ENCODE measurements at regions not wholly inside any gene's neighbourhood (a gene's known extent, or its start where the extent isn't known, plus 50 kb on each side); places are given as distances from the start of the nearest gene placed in this dataset.

- Histone ChIP-seq H3K4me3 (ENCODE audit: extremely low read depth in 1 of 4, insufficient read depth in 2 of 4, low read depth in 3 of 4, low read length in 4 of 4) (no peak overlapping the region), H3K23me2 (ENCODE audit: low read depth, low read length) (no peaks in the 10 kb centered on the region), H2BK5ac (ENCODE audit: low read depth, low read length) (no peak overlapping the region), H3K56ac (replicated peaks; ENCODE audit: insufficient read length, low read depth, low read length) (no peak overlapping the region), H2BK120ac (replicated peaks; ENCODE audit: low read depth, low read length) (no peak overlapping the region), H2AK5ac (ENCODE audit: low read depth, low read length) (no peak overlapping the region), H2BK15ac (ENCODE audit: low read length) (no peak overlapping the region), H3K4ac (replicated peaks; ENCODE audit: insufficient read length, low read depth, low read length) (no peak overlapping the region), H3K23ac (ENCODE audit: insufficient read length) (no peak overlapping the region), H3K9ac (replicated peaks in 1 of 4; ENCODE audit: extremely low read depth in 1 of 4, low read depth in 3 of 4, low read length in 3 of 4) (no peak overlapping the region), H3K4me1 (replicated peaks in 1 of 4; ENCODE audit: control insufficient read depth in 3 of 4, insufficient read depth in 4 of 4, low read length in 3 of 4) (no peaks in the 10 kb centered on the region), H3K27ac (ENCODE audit: low read depth, low read length) (no peak overlapping the region), H4K8ac (ENCODE audit: extremely low read depth, insufficient read depth, low read length) (no peak overlapping the region), H3K27me3 (replicated peaks in 1 of 4; ENCODE audit: control insufficient read depth in 3 of 4, extremely low read depth in 1 of 4, insufficient read depth in 3 of 4, low read length in 3 of 4) (no peaks in the 10 kb centered on the region), H2BK12ac (ENCODE audit: low read depth, low read length) (no peak overlapping the region), H2AFZ (ENCODE audit: low read length) (no peak overlapping the region), H4K91ac (replicated peaks; ENCODE audit: insufficient read length, low read length) (no peak overlapping the region), H4K5ac (ENCODE audit: insufficient read length, low read depth, low read length) (no peak overlapping the region), H3K9me3 (ENCODE audit: insufficient read depth in 2 of 2, low read depth in 1 of 2, low read length in 1 of 2) (no peaks in the 10 kb centered on the region), H2BK20ac (ENCODE audit: low read length) (no peak overlapping the region), H3K79me2 (ENCODE audit: control insufficient read depth in 1 of 2, insufficient read depth in 2 of 2, low read length in 2 of 2) (no peaks in the 10 kb centered on the region), H3K79me1 (ENCODE audit: low read depth, low read length) (no peaks in the 10 kb centered on the region), H3K36me3 (ENCODE audit: control insufficient read depth in 2 of 4, insufficient read depth in 4 of 4, low read length in 3 of 4) (no peaks in the 10 kb centered on the region), H4K20me1 (replicated peaks in 1 of 2; ENCODE audit: control insufficient read depth in 1 of 2, insufficient read depth in 2 of 2, low read length in 2 of 2) (no peaks in the 10 kb centered on the region), H3K14ac (ENCODE audit: insufficient read length) (no peak overlapping the region), H3K18ac (ENCODE audit: extremely low read depth, low read length) (no peak overlapping the region), H3K4me2 (ENCODE audit: insufficient read depth in 1 of 2, low read depth in 2 of 2, low read length in 2 of 2) (no peak overlapping the region)
- POLR2A ChIA-PET (ENCODE audit: partially characterized antibody), result no interaction called here
- WGBS, 2 experiments (ENCODE audit: extremely low coverage in 1 of 2, insufficient coverage in 1 of 2, insufficient read length in 1 of 2, insufficient replicate concordance in 2 of 2, low coverage in 1 of 2, low lambda C conversion rate in 2 of 2, missing lambda C conversion rate in 1 of 2), result 78% methylated on average over 2 of the region's 2 CpGs; no CpG with 5 or more reads in 1 of the 2 experiments
- CTCF ChIA-PET (ENCODE audit: partially characterized antibody), result no interaction called here
- no peak for FAIRE-seq
- TF ChIP-seq KDM5A (IDR thresholded peaks at IDR 0.05; ENCODE audit: low read length) (no peak), SIN3A (conservative IDR thresholded peaks at IDR 0.05 in 1 of 2, IDR thresholded peaks at IDR 0.05 in 1 of 2; ENCODE audit: low read depth in 1 of 2, low read length in 2 of 2) (no peak), ATF3 (IDR thresholded peaks at IDR 0.05; ENCODE audit: insufficient read depth, low read depth, low read length) (no peak), CREB1 (IDR thresholded peaks at IDR 0.05) (no peak), KDM1A (IDR thresholded peaks at IDR 0.05; ENCODE audit: borderline replicate concordance, low read length) (no peak), TAF1 (IDR thresholded peaks at IDR 0.05; ENCODE audit: low read depth, low read length) (no peak), SP2 (IDR thresholded peaks at IDR 0.05; ENCODE audit: low read length) (no peak), E2F6 (IDR thresholded peaks at IDR 0.05) (no peak), FOSL1 (IDR thresholded peaks at IDR 0.05; ENCODE audit: insufficient read depth, low read depth, low read length) (no peak), POLR2A (IDR thresholded peaks at IDR 0.05; ENCODE audit: control extremely low read depth in 1 of 2, low read depth in 2 of 2, low read length in 2 of 2) (no peak)
- DNase-seq (ENCODE audit: low read depth in 1 of 2, low spot score in 2 of 2), result no peak
Measured at GRCh38 chrX:13374364-13374763, 54.5 kb upstream of the ATXN3L start.

Measured in H1 (cell line).